HL-60 (cell line): ENCODE measurements at regions not wholly inside any gene's neighbourhood (a gene's known extent, or its start where the extent isn't known, plus 50 kb on each side); places are given as distances from the start of the nearest gene placed in this dataset.
A peak's percentile ranks its signal among the peaks of the same experiment; 100 is the strongest.

Experiments
- DNase-seq, 2 experiments: peaks; one replicate each; pipeline ENCODE4 v3.0.0-alpha.2; 2010 to 2020; ENCODE audit warnings: low read depth in 1 of 2, low spot score in 1 of 2
- H3K27ac ChIP-seq: fragments of 250-450 bp; sonication (Bioruptor Pico); replicated peaks from 2 replicates; pipeline ENCODE4 v1.5.1; 2020; ENCODE audit warnings: mild to moderate bottlenecking, moderate library complexity
- H3K27me3 ChIP-seq: fragments of 250-450 bp; sonication (Bioruptor Pico); 2 replicates; pipeline ENCODE4 v1.5.1; 2021; ENCODE audit warnings: mild to moderate bottlenecking, moderate library complexity; ENCODE audit not compliant: insufficient read depth, poor library complexity, severe bottlenecking
- H3K4me3 ChIP-seq: replicated peaks from 2 replicates; pipeline ENCODE4 v1.5.1; 2011; ENCODE audit warnings: mild to moderate bottlenecking, control low read depth, low read length; ENCODE audit not compliant: insufficient read depth
- CTCF ChIP-seq: IDR thresholded peaks from one replicate; pipeline ENCODE4 v1.5.1; 2011; ENCODE audit warnings: low read length, control low read depth, inconsistent platforms; ENCODE audit not compliant: insufficient read depth
- GABPA ChIP-seq: IDR thresholded peaks from 2 replicates; pipeline ENCODE4 v1.6.1; 2012; ENCODE audit warnings: low read depth
- POLR2AphosphoS5 ChIP-seq: IDR thresholded peaks from 2 replicates; pipeline ENCODE4 v1.6.1; 2012; ENCODE audit warnings: low read depth
- REST ChIP-seq: IDR thresholded peaks from 2 replicates; pipeline ENCODE4 v1.6.1; 2012; ENCODE audit warnings: low read depth; ENCODE audit not compliant: insufficient replicate concordance
- SPI1 ChIP-seq: IDR thresholded peaks from 2 replicates; pipeline ENCODE4 v1.6.1; 2012; ENCODE audit warnings: low read depth, mild to moderate bottlenecking, borderline replicate concordance

- no peak for TF ChIP-seq CTCF
- Histone ChIP-seq H3K4me3 (no peak overlapping the region), H3K27me3 (no peaks in the 10 kb centered on the region), H3K27ac (peak overlapping the region; percentile 32)
- no peak for DNase-seq
Observed at GRCh38 chr6:2507016-2507415, 243.7 kb downstream of the MYLK4 start.

GRCh38 chr6:2505624-2506023 is 245.1 kb downstream of the MYLK4 start:
- TF ChIP-seq REST (no peak), CTCF (no peak), SPI1 (no peak), POLR2AphosphoS5 (no peak), GABPA (no peak)
- Histone ChIP-seq H3K27me3 (no peaks in the 10 kb centered on the region), H3K4me3 (no peak overlapping the region), H3K27ac (peak overlapping the region; percentile 32)
- DNase-seq: no peak

GRCh38 chr6:2504495-2505064 is 246.1 kb downstream of the MYLK4 start:
- TF ChIP-seq REST (no peak), SPI1 (no peak), POLR2AphosphoS5 (no peak), GABPA (no peak), CTCF (no peak)
- DNase-seq: no peak
- peak overlapping the region; percentile 77 for H3K27ac ChIP-seq
- no peak overlapping the region for H3K4me3 ChIP-seq
- no peaks in the 10 kb centered on the region for H3K27me3 ChIP-seq

- TF ChIP-seq SPI1: peak; percentile 11; the same call in 1 of the 2 replicates
- TF ChIP-seq REST: no peak
- no peak for TF ChIP-seq GABPA
- no peak for TF ChIP-seq POLR2AphosphoS5
- Histone ChIP-seq H3K27ac (peak overlapping the region; percentile 77), H3K27me3 (no peaks in the 10 kb centered on the region), H3K4me3 (no peak overlapping the region)
- peak; percentile 48 to 86 for DNase-seq
Observed at GRCh38 chr6:2503816-2504494, 246.8 kb downstream of the MYLK4 start.
